Loucy (cell line): ENCODE measurements at regions not wholly inside any gene's neighbourhood (a gene's known extent, or its start where the extent isn't known, plus 50 kb on each side); places are given as distances from the start of the nearest gene placed in this dataset.

ENCODE experiments used
- H2AFZ ChIP-seq: fragments of 200-600 bp; sonication (generic); 2 replicates; pipeline ENCODE4 v1.6.0; 2016; ENCODE audit warnings: antibody characterized with exemption, mild to moderate bottlenecking, low read length, moderate library complexity
- H3F3A ChIP-seq: fragments of 200-600 bp; 2 replicates; pipeline ENCODE4 v1.6.0; 2016; ENCODE audit warnings: antibody characterized with exemption, low read depth, mild to moderate bottlenecking
- H3K27me3 ChIP-seq: fragments of 200-600 bp; sonication (generic); 2 replicates; pipeline ENCODE4 v1.6.1; 2014; ENCODE audit warnings: low read length, mild to moderate bottlenecking; ENCODE audit not compliant: insufficient read depth, poor library complexity, severe bottlenecking
- H3K36me3 ChIP-seq: fragments of 200-600 bp; sonication (generic); 2 replicates; pipeline ENCODE4 v1.6.1; 2016; ENCODE audit warnings: low read length; ENCODE audit not compliant: insufficient read depth
- H3K4me1 ChIP-seq: fragments of 200-600 bp; sonication (generic); 2 replicates; pipeline ENCODE4 v1.5.1; 2014; ENCODE audit warnings: low read length, mild to moderate bottlenecking; ENCODE audit not compliant: insufficient read depth, poor library complexity, severe bottlenecking
- H3K4me2 ChIP-seq: fragments of 200-600 bp; sonication (generic); 2 replicates; pipeline ENCODE4 v1.6.0; 2014; ENCODE audit warnings: antibody characterized with exemption, low read length, low read depth, mild to moderate bottlenecking; ENCODE audit not compliant: poor library complexity, severe bottlenecking
- H3K4me3 ChIP-seq: fragments of 200-600 bp; sonication (generic); 2 replicates; pipeline ENCODE4 v1.5.1; 2014; ENCODE audit warnings: low read length, mild to moderate bottlenecking, mixed read lengths; ENCODE audit not compliant: poor library complexity, severe bottlenecking
- H3K79me2 ChIP-seq: fragments of 200-600 bp; sonication (generic); 2 replicates; pipeline ENCODE4 v1.6.1; 2014; ENCODE audit warnings: low read length; ENCODE audit not compliant: insufficient read depth
- H3K9ac ChIP-seq: fragments of 200-600 bp; sonication (generic); 2 replicates; pipeline ENCODE4 v1.6.0; 2014; ENCODE audit warnings: mild to moderate bottlenecking, low read depth, low read length, moderate library complexity; ENCODE audit not compliant: poor library complexity, severe bottlenecking
- H3K9me2 ChIP-seq: fragments of 200-600 bp; sonication (generic); replicated peaks from 2 replicates; pipeline ENCODE4 v1.6.1; 2016; ENCODE audit warnings: low read depth, low read length, mixed read lengths
- H3K9me3 ChIP-seq: fragments of 200-600 bp; sonication (generic); 2 replicates; pipeline ENCODE4 v1.6.1; 2014; ENCODE audit warnings: mild to moderate bottlenecking, antibody characterized with exemption, low read length, low read depth; ENCODE audit not compliant: insufficient read depth
- H4K20me1 ChIP-seq: fragments of 200-600 bp; sonication (generic); 2 replicates; pipeline ENCODE4 v1.6.0; 2014; ENCODE audit warnings: antibody characterized with exemption, low read length, mild to moderate bottlenecking; ENCODE audit not compliant: insufficient read depth, poor library complexity, severe bottlenecking
- EZH2phosphoT487 ChIP-seq: fragments of 200-600 bp; IDR thresholded peaks from 2 replicates; pipeline ENCODE4 v1.6.1; 2018; ENCODE audit warnings: antibody characterized with exemption, mild to moderate bottlenecking, moderate library complexity, borderline replicate concordance
- TF ChIP-seq, protein P1 (sequence below): fragments of 200-600 bp; sonication (generic); conservative IDR thresholded peaks from 2 replicates; pipeline ENCODE4 v1.5.1; 2014; ENCODE audit warnings: mild to moderate bottlenecking, antibody characterized with exemption, low read length

- no peak overlapping the region for H3K4me3 ChIP-seq
- H3K79me2 ChIP-seq, result no peaks in the 10 kb centered on the region
- no peaks in the 10 kb centered on the region for H3K9me2 ChIP-seq
- TF ChIP-seq, protein P1, sequence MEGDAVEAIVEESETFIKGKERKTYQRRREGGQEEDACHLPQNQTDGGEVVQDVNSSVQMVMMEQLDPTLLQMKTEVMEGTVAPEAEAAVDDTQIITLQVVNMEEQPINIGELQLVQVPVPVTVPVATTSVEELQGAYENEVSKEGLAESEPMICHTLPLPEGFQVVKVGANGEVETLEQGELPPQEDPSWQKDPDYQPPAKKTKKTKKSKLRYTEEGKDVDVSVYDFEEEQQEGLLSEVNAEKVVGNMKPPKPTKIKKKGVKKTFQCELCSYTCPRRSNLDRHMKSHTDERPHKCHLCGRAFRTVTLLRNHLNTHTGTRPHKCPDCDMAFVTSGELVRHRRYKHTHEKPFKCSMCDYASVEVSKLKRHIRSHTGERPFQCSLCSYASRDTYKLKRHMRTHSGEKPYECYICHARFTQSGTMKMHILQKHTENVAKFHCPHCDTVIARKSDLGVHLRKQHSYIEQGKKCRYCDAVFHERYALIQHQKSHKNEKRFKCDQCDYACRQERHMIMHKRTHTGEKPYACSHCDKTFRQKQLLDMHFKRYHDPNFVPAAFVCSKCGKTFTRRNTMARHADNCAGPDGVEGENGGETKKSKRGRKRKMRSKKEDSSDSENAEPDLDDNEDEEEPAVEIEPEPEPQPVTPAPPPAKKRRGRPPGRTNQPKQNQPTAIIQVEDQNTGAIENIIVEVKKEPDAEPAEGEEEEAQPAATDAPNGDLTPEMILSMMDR, result no peak
- no peak for TF ChIP-seq EZH2phosphoT487
- H3K9ac ChIP-seq, result no peak overlapping the region
- H3K4me2 ChIP-seq, result no peak overlapping the region
- no peaks in the 10 kb centered on the region for H3K27me3 ChIP-seq
- no peak overlapping the region for H2AFZ ChIP-seq
- peaks cover 11% of the 10 kb centered on the region for H3K4me1 ChIP-seq
- no peaks in the 10 kb centered on the region for H3F3A ChIP-seq
- no peaks in the 10 kb centered on the region for H3K9me3 ChIP-seq
- no peaks in the 10 kb centered on the region for H3K36me3 ChIP-seq
- H4K20me1 ChIP-seq, result no peaks in the 10 kb centered on the region
Observed at GRCh38 chr16:54750249-54750648, 180.4 kb upstream of the IRX5 start.

GRCh38 chr16:54748611-54749190 lies 182.0 kb upstream of the IRX5 start:
- Histone ChIP-seq H3K9me2 (no peaks in the 10 kb centered on the region), H3K9me3 (no peaks in the 10 kb centered on the region), H3K4me1 (peaks cover 11% of the 10 kb centered on the region), H3K9ac (no peak overlapping the region), H3K36me3 (no peaks in the 10 kb centered on the region), H3K4me2 (no peak overlapping the region), H3K27me3 (no peaks in the 10 kb centered on the region), H3F3A (no peaks in the 10 kb centered on the region), H3K79me2 (no peaks in the 10 kb centered on the region), H3K4me3 (no peak overlapping the region), H2AFZ (no peak overlapping the region), H4K20me1 (no peaks in the 10 kb centered on the region)
- TF ChIP-seq EZH2phosphoT487, result no peak
- TF ChIP-seq, protein P1, result no peak

- Histone ChIP-seq H3K4me2 (no peak overlapping the region), H3K9me3 (no peaks in the 10 kb centered on the region), H3K4me1 (peaks cover 11% of the 10 kb centered on the region), H3K79me2 (no peaks in the 10 kb centered on the region), H3K9ac (no peak overlapping the region), H3F3A (no peaks in the 10 kb centered on the region), H3K4me3 (no peak overlapping the region), H3K9me2 (no peaks in the 10 kb centered on the region), H3K27me3 (no peaks in the 10 kb centered on the region), H2AFZ (no peak overlapping the region), H4K20me1 (no peaks in the 10 kb centered on the region), H3K36me3 (no peaks in the 10 kb centered on the region)
- TF ChIP-seq EZH2phosphoT487, result no peak
Observed at GRCh38 chr16:54746596-54746995, 184.1 kb upstream of the IRX5 start.

DNA sequence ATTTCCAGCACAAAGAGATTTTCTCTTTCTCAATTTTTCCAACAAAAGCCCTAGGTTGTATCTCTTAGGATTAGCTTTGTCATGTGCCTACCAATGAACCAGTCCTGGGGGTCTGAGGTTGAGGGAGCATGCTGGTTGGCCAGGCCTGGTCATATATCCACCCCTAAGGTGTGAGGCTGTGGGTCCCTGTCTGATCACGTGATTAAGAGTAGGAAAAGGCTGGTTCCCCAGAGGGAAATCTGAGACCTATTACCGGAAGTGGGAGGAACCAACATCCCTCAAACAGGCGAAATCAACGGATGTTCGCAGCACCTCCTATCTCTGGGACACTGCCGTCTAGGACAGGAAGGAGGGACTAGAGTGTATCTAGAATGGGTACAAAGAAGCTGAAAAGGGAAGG lies 185.7 kb upstream of the IRX5 start:
- Histone ChIP-seq H3K9me2 (no peaks in the 10 kb centered on the region), H3K9ac (no peak overlapping the region), H3K36me3 (no peaks in the 10 kb centered on the region), H3K4me3 (no peak overlapping the region), H3K4me2 (no peak overlapping the region), H3K27me3 (no peaks in the 10 kb centered on the region), H2AFZ (no peak overlapping the region), H3K9me3 (no peaks in the 10 kb centered on the region), H3K4me1 (peaks cover 6% of the 10 kb centered on the region), H3F3A (no peaks in the 10 kb centered on the region), H3K79me2 (no peaks in the 10 kb centered on the region), H4K20me1 (no peaks in the 10 kb centered on the region)
- TF ChIP-seq EZH2phosphoT487, result no peak
- TF ChIP-seq, protein P1, result no peak
